ENCODE measurements at regions not wholly inside any gene's neighbourhood (a gene's known extent, or its start where the extent isn't known, plus 50 kb on each side); places are given as distances from the start of the nearest gene placed in this dataset.

- TF ChIP-seq EZH2 (IDR thresholded peaks at IDR 0.05) (no peak), POLR2AphosphoS5 (IDR thresholded peaks at IDR 0.05; ENCODE audit: low read depth, low read length) (no peak), RAD21 (IDR thresholded peaks at IDR 0.05; ENCODE audit: low read depth) (no peak), ELF1 (IDR thresholded peaks at IDR 0.05; ENCODE audit: borderline replicate concordance, low read depth) (no peak), EZH2phosphoT487 (IDR thresholded peaks at IDR 0.05; ENCODE audit: borderline replicate concordance) (no peak), POLR2A (IDR thresholded peaks at IDR 0.05; ENCODE audit: borderline replicate concordance, extremely low read depth, insufficient read depth, insufficient read length) (no peak), SIN3A (IDR thresholded peaks at IDR 0.05; ENCODE audit: low read depth) (no peak), CTCF (IDR thresholded peaks at IDR 0.05 in 2 of 3, conservative IDR thresholded peaks at IDR 0.05 in 1 of 3; ENCODE audit: borderline replicate concordance in 1 of 3, insufficient read depth in 1 of 3, low read depth in 2 of 3, low read length in 2 of 3) (no peak), MAX (IDR thresholded peaks at IDR 0.05) (no peak), ZNF274 (IDR thresholded peaks at IDR 0.05; ENCODE audit: low read depth, low read length) (no peak)
Observed at GRCh38 chr22:23399367-23400285, 180.5 kb downstream of the IGLL1 start.
